C4-2B (cell line): ENCODE measurements at regions not wholly inside any gene's neighbourhood (a gene's known extent, or its start where the extent isn't known, plus 50 kb on each side); places are given as distances from the start of the nearest gene placed in this dataset.

ENCODE experiments used
- ZFX ChIP-seq: fragments of 450-650 bp; IDR thresholded peaks from 2 replicates; pipeline ENCODE4 v1.6.1; 2017
- TF ChIP-seq, protein P1 (sequence below): fragments of 450-650 bp; conservative IDR thresholded peaks from 2 replicates; pipeline ENCODE4 v1.5.1; 2017; ENCODE audit warnings: mild to moderate bottlenecking

DNA sequence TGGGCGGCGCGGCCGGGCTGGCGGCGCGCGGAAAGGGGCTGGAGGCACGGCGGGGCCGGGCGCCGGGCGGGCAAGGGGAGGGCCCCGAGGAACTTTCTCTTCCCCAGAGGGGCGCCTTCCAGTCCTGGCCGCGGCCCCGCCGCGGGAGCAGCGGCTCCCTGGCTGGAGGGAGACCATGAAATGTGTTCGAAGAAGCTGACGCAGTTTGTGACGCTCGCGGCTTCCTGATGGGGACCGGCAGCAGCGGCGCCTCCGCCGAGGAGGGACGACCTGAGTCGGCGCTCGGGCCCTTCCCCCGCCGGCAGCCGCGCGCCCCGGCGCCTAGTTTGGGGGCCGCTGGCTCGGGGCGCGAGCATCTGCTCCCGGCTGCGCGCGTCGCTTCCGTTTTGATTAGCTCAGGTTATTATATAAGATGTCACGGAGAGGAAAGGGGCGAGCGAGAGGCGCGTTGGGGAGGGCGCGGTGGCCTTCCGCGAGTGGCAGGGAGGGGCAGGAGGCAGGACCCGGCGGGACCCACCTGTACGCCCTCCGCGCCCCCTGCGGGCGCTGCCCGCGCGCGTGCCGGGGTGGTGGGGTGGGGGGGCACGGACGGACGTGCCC, 57.1 kb upstream of the PCGF5 start:
- TF ChIP-seq, protein P1, sequence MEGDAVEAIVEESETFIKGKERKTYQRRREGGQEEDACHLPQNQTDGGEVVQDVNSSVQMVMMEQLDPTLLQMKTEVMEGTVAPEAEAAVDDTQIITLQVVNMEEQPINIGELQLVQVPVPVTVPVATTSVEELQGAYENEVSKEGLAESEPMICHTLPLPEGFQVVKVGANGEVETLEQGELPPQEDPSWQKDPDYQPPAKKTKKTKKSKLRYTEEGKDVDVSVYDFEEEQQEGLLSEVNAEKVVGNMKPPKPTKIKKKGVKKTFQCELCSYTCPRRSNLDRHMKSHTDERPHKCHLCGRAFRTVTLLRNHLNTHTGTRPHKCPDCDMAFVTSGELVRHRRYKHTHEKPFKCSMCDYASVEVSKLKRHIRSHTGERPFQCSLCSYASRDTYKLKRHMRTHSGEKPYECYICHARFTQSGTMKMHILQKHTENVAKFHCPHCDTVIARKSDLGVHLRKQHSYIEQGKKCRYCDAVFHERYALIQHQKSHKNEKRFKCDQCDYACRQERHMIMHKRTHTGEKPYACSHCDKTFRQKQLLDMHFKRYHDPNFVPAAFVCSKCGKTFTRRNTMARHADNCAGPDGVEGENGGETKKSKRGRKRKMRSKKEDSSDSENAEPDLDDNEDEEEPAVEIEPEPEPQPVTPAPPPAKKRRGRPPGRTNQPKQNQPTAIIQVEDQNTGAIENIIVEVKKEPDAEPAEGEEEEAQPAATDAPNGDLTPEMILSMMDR = no peak
- TF ChIP-seq ZFX = peak; percentile 14; the same call in 1 of the 2 replicates
